NCI-H226 (cell line): ENCODE measurements at regions not wholly inside any gene's neighbourhood (a gene's known extent, or its start where the extent isn't known, plus 50 kb on each side); places are given as distances from the start of the nearest gene placed in this dataset.
"Not testable (repeated sequence)": the region's sequence is repeated elsewhere in the genome, so short reads cannot be mapped to it uniquely, and the experiment has no call there.

Experiments
- DNase-seq: peaks from one replicate; pipeline ENCODE4 v3.0.0-alpha.2; 2015

DNA sequence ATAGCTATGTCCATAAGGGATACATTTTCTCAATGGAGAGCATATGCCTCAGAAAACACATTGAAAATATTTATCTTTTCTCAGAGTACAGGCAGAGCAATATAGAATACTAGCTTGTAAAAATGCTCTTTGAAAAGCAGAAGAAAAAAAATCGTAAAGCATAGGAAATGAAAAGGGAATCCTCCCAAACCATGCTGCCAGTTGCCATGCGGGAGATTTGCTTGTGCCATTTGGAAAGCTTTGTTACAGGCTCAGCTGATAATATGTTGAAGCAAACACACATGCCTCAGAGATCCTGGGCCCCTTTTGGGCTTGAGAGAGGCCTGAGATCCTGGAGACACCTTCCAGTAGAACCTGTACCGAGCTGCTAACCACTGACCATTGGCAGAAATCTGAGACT, 697.1 kb downstream of the BCL11A start:
- DNase-seq: no peak

DNA sequence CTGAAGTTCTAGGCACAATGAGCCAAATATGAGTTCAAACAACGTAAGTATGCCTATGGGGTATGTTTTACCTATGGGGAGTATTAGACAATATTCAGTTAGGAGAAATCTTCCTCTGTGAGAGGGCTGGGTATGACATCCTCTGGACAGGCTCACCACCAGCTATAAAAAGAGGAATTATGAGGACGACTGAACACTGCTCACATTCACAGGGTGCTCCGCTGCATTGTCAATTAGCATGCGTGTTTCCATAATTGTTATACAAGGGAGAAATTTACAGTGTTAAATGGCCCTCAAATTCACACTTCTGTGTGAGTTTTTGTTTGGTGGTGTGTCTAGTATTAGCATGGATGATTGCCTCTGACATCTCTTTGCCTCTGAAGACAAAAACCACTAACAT, 700.4 kb downstream of the BCL11A start:
- DNase-seq: no peak

DNA sequence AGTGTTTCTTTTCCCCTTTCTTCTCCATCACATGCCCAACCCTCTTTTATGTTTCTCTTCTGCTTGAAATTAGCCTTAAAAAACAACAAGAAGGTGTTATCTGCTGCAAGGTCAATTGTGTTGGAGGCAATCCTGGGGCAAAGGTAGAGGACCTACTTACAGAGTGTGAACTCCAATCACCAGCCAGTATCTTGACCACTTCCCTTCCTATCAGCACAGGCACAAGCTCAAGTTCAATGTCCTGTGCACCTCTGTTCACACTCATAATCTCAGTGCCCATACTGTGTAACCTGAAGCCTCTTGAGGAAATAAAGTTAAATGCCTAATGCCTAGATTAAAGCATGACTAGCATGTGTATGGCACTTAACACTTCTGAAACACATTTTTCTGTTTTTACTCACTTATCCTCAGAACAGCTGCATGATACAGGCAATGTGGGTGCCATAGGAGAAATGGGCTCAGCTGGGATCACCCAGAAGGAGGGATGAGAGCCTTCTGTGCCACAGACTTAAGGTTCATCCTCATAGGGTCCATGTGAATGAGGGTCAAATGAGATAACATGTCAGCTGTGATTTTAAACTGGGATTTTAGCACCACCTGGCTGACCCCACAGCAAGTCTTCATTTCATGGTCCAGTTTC, 701.5 kb downstream of the BCL11A start:
- DNase-seq: no peak

DNA sequence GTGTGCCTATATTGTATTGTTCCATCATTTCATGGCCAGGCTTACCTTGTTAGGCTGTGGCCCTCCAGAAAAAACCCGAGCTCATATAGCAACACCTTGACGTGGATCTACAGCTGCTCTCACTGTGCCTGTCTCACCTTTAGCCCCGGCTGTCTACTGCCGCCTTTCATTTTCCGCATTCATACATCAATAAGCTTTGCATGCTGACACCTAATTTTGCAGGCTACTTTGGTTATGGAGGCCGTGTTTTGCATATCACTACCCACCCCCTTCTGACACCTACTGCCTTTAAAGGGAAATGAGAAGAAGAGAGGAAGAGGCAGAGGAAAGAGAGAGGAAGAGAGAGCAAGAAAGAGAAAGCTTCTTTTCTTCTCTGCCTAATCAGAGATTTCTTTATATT, 702.9 kb downstream of the BCL11A start:
- DNase-seq: no peak

DNA sequence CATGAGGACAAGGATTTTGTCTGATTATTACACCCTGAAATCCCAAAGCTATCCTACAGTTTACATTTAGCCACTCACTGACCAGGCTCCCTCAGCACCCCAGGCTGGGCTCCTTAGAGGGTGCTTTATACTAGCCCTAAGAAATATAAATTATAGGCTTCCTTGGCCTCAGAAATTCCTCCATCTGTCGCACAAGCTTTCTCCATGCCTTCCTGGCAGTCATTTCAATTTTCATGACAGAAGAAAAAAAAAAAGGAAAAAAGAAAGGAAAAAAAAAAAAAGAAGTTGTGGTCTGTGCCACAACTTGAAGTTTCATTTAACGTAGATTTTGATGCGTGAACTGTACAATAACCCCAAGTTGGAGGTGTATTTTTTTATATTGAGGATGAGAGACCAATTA, 719.5 kb downstream of the BCL11A start:
- DNase-seq: no peak

DNA sequence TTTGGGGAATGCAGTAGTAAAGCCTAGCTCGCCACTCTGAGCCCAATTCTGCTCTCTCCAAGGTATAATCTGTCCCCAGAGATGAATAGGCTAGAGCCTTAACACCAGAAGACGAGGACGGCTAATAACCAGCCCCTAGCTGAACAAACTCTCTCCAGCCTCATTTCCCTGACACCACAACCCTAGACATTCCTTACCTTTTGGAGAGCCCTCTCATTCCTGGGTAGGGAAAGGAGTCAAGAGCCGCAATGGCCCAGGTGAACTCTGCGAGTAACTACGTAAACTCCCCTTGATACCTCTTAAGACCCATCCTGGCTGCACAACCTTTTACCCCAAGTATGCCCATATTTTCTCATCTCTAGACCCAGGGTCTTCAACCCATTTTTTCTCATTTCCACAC, 722.9 kb downstream of the BCL11A start:
- DNase-seq: no peak

DNA sequence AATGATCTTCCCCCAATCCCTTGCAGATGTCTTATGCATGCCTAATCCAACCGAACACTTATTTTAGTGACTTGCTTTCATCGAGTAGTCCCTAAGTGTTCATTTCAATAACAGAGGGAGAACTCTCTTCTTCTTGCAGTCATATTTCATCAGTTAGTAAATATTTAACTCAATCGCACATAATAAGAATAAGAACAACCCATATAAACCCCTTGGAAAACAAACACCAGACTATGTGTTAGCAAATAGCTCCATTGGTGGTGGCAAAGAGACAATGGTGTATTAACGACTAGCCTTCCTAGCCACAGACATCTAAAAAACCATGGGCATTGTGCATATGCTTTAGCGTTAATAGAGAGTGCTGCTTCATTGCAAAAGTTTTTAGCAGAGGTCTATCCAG, 725.8 kb downstream of the BCL11A start:
- no peak for DNase-seq

DNA sequence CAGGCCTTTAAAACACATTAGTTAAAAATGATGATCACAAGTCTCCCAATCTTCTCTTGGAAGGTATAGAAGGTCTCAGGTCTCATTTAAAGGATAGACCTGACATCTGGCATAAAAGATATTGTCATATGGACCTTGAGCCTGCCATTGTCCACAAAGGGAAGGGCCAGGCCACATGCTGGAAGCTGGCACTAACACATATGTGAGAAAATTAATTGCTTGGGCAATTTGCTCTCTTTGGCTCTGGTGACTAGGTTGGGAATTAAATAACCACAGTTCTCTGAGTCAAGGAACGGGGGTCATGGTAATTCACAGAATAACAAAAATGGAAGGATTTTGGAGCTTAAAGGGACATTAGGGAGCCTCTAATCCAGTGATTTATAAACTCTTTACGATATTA, 727.3 kb downstream of the BCL11A start:
- no peak for DNase-seq

DNA sequence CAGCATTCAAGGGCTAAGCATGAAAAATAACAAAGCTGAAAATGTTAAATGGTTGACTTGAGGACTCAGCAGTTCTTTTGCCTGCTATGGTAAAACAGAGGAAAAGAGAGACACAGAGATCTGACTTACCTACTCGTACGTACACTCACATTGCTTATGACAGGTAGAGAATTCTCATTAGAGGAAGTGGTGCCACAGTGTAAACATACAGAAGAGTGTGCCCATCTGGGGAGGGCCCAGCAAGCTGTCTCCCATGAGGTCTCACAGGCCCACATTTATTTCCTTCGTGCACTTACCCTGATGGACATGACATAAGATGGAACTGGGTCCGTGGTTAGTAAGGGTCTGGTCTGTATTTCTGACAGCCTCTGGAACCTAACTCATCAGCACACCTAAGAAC, 729.1 kb downstream of the BCL11A start:
- no peak for DNase-seq

DNA sequence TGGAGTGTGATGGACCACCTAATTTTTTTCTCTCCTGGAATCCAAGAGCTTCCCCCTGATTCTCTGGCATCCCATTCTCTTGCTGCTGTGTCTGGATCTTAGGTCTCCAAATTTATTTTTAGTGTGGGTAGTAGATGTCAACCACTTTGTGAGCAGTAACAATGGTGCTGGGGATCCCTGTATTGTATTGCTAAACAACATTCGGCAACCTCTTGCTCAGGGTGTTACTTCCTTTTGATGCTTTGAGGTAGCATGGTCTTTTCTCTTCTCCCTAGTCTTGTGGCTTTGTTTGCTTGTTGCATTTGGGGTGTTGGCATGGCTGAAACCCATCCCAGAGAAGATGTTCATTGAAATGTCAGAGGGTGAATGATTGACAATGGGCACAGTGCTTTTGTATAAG, 737.4 kb downstream of the BCL11A start:
- no peak for DNase-seq

DNA sequence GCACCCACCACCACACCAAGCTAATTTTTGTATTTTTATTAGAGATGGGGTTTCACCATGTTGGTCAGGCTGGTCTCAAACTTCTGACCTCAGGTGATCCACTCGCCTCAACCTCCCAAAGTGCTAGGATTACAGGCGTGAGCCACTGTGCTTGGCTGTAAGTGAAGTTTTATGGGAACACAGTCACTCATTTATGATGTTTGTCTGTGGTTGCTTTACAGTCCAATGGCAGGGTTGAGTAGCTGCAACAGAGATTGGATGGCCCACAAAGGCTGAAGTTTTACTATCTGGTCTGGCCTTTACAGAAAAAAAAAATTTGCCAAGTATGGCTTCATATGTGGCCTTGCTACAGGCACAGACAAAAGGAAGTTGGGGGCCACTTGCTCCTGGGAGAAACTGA, 743.2 kb downstream of the BCL11A start:
- not testable (repeated sequence) for DNase-seq

DNA sequence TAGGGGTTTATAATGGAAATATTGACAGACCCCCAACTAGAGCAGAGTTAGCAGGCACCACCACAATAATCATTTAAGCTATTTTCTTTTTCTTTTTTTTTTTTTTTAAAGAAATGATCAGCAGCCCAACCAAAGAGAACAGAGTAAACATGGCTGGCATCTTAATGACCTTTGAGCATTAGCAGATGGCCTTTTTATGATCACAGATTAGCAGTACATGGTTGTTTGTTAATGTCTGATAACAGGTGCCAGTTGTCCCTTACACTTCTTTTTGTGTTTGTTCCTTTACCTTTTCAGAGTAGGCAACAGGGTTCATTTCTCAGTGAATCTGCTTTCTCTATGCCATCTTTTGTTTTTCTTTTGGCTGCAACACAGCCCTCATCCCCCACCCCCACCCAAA, 747.0 kb downstream of the BCL11A start:
- no peak for DNase-seq

DNA sequence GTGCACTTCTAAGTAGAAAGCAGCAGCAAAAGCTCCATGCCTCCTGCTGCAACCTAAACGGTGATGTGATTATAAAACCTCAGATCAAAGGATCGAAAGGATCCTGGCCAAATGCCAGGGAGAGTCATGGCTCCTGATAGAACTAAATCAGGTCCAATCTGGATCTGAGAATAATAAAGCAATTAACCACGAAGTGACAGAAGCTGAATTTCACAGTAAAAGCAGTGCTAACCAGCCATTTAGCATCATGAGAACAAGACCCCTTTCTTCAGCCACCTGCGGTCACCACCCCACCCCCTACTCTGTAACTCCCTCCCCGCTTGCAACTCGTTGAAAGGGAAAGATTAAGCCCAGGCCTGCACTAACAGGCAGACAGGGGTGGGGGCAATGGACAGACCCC, 748.7 kb downstream of the BCL11A start:
- no peak for DNase-seq

DNA sequence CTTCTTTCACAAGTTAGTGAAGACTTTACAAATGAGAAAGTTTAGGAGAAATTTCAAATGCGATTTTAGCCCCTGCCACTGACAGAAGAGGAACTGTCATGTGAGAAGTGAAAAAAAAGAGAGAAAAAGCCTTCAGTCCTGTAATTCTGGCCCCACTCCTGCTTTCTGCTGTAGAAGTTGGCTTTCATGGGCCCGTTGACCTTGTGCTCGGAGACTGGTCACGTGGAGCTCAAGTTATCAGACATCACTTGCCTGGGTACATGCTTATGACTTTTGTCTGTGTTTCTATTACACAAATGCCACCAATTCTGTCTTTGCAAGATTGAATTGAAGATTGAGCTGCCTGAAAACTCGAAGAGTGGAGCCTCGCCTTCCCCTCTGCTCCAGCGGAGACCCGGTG, 749.9 kb downstream of the BCL11A start:
- DNase-seq: no peak

DNA sequence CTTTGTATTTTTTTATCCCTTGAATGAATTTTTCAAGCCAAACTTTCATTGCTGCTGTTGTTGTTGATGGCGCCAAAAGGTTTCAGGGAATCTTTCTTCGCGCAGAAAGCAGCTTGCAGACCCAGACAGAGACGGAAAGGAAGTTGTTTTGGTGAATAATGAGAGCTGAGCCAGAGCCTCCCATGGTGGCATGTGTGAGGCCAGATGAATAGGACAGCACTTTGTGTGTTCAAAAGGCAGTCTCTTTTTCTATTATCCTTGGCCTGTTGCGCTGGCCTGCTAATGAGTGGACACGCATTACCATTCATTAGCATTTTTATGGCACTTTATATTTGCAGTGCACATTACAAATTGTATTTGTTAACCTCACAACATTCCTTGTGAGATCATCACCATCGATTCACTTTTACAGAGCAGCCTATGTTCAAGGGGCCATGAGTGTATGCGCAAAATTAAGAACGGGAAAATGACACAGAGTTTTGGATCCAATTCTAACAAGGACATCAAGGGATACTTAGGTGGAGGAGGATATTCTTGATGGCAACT, 754.7 kb downstream of the BCL11A start:
- no peak for DNase-seq

DNA sequence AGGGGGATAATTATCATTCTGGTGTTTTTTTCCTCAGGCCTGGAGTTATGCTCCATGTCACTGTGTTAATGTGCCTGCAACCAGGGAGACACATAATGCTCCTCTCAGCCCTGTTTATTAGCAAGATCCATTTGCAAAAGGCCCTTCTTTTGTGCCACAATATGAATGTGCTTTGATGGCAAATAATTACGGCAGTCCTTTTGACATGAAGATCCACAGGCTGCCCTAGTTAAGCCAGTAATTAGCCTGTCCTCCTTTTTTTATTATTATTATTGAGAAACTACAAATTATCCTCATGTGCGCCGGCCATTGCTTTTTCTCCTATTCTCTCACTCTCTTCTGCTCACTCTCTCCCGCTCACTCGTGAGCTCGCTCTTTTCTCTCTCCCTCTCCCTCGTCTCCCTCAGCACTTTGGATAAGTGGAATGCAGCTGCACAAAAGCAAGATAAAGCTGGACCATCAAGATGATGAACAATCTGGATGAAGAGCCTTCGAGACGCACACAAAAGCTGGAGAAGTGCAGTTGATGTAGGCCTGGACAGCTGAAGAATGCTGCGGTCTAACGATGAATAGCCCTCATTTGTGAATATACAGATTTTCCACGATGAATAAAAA, 762.3 kb downstream of the BCL11A start:
- DNase-seq: no peak

DNA sequence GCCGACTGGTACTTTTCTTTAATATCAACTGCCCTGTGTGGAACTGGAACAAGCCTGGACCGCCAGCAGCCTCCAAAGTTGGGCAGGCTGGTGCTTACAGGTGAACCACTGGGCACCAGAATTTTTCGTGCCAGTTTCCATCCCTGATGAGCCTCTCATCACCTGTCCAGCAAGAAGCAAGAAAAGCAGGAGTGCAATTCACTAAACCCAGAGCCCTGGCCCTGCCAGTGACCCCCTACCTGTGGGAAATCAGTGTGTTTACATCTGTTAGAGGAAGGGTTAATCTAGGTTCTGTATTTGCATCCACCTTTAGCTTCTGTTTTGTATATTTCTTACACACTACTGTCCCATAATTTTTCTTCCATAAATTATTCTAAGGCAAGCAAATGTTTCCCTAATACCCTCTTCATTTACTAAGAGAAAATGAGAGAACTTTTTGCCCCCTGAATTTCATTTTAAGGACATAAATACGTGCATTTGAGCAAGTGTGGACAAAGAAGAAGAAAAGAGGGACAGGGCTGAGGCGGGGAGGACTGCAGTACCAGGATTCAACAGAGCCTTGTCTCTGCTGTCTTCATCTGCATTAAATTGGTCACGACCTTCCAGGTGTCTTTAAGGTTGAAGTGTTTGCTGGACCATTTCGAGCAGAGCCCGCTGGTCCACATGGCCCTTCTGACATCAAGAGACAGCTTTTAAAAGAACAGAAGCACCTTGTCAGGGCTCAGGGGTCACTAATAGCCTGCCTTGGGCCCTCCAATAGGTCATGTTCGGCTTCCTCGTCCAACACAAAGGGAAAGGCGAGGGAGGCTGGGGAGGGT, 763.1 kb downstream of the BCL11A start:
- no peak for DNase-seq

DNA sequence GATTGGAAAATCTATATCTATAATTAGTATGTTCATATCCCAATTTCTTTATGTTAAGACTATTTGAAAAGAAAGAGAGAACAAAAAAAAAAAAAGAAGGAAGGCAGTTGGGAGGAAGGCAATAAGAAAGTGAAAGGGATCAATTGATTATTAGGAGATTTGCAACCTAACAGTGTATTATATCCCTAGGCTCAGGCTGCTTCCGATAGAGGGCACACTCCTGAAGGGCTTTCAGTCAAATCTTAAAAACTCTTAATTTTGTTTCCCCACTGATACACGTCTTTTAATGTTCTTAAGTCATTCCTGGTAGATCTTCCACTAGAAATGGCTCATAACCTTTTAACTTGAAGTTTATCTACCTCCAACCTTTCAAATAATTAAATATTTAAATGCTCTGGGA, 763.9 kb downstream of the BCL11A start:
- DNase-seq: no peak

DNA sequence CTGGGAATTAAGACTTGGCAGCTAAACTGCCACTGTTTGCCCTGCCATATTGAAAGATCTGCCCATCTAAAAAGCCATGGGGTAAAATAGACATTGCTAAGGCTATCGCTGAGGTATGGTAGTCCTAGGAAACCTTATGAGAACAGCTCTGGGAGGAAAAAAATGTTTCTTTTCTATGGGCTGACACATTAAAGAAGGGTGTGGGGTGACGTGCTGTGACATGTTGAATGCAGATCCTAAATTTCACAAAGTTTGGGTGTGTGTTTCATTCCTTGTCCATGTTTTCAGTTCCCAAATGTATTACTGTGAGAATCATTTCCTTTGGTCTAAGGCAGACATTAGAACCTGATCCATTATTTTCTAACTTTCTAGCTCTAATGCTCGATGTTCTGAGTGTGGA, 766.4 kb downstream of the BCL11A start:
- no peak for DNase-seq

DNA sequence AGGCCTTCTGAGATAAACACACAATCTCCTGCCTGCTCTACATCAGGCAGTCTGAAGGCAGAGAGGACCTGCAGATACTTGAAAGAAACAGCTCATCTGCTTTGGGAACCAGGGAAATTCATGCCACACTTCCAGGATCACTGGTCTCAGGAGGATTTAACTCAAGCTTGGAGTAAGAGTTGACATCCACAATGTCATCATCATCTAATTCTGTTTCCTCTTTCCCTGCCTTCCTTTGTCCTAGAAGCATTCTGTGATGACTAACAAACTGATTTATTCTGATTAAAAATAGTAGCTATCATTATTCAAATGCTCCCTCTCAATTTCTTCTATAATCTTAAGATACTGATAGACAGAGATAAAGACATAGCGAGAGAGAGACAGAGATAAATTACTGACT, 766.8 kb downstream of the BCL11A start:
- DNase-seq: no peak

DNA sequence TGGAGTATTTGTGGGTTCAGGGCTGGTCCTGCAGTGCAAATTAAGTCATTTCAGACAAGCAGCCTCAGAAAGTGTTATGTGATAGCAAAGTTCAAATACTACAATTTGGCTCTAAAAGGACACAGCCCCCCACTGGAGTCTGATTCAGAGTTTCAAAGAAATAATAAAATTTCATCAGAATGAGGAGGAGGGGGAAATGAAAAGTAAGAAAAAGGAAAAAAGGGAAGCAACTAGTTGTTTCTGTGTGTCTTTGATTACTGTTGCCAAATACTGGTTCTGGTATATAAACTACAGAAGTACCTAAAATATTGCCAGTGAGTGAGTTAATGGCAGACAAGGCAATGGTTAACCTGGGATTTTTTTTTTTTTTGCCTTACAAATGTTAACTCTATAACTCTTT, 773.9 kb downstream of the BCL11A start:
- no peak for DNase-seq

DNA sequence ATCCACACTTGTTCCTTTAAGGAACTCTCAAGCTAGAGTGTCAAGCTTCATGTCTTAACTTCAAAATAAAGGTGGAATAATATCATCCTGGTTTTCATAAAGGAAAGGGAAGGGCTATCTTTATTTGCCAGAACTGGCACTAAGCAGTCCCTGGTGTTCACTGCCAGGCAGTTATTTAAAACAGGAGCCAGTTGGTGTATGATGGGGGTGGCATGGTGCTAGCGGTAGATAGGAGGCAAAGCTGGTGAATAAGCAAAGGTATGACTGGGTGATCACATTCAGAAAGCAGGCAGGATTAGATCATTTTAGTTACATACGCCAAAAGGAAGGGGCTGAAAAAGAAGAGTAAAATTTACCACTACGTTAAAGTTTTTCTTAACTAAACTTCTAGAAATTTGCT, 776.3 kb downstream of the BCL11A start:
- DNase-seq: no peak

DNA sequence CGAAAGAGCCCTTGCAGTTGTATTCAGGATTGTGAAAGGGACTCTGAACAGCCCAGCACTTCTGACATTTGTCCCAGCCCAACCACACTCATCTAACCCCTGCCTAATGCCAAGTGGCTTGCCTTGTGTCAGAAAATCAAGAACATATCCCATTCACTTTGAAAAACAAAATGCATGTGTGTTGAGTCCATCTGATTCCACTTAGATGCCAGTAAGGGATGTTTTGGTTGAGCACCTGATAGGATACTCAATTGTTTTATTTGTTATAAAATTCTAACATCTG, 776.8 kb downstream of the BCL11A start:
- no peak for DNase-seq

DNA sequence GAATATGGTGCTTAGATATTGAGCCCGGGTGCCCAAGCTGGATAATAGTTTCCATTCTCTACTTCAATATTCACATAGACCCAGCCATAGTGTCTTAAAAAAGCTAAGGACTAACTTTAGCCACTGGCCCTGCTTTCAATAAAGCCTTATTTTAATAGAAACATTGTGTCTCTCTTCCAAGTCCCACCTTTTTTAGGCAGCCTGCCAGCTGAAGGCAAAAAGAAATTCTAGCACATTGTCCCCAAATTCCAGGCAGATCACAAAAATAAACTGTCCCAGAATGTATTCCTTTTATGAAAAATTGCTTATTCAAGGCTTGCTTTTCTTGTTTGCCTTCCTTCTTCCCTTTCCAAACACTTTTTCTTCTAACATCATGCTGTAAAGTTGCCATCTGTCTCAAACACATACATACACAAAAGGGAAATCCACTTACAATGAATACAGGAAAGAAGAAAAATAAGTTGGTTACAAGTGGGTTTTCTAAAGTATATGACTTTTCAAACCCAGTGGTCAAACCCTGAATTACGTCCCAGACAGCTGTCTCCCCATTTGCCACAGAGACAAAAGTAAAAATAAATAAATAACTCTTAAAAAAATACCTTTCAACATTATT, 778.5 kb downstream of the BCL11A start:
- no peak for DNase-seq
